ENCODE measurements at regions not wholly inside any gene's neighbourhood (a gene's known extent, or its start where the extent isn't known, plus 50 kb on each side); places are given as distances from the start of the nearest gene placed in this dataset.
"Not testable (repeated sequence)": the region's sequence is repeated elsewhere in the genome, so short reads cannot be mapped to it uniquely, and the experiment has no call there.

- DNase-seq, result no peak
Observed at GRCh38 chr3:67940210-67940952, 286.0 kb upstream of the SUCLG2 start.

GRCh38 chr3:67937498-67938118 is 283.2 kb upstream of the SUCLG2 start:
- no peak for DNase-seq

- not testable (repeated sequence) for DNase-seq
Observed at GRCh38 chr3:67930394-67930793, 276.0 kb upstream of the SUCLG2 start.

DNA sequence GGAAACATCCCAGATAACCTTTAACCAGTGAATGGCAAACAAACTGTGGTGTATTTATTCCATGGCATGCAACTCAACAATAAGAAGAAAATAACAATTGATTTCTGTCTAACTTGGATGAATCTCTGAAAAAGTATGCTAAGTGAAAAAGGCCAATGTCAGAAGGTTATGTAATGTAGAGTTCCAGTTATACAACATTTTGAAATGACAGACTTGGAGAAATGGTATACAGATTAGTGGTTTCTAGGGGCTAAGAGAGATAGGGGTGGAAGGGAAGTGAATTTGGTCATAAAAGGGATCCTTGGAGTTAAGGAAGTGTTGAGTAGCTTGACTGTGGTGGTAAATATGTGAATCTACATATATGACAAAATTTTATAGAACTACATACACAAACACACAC is 269.4 kb upstream of the SUCLG2 start:
- no peak for DNase-seq

DNA sequence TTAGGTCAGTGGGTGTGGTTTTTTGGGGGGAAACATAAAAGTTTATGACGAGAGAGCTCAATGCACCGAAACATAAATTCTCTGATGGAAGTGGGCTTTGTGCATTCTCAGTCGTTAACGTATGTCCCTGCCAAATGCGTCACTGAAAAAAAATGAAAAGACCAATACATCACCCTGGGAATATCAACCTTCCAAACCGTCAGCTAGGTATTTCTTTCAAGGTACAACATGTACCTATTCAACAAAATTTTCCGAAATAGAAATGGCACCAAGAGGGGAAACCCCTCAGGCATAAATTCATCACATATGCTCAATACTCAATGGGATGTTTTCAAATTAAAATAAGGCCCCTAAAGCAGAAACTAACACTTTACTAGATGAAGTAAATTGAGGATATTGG is 266.6 kb upstream of the SUCLG2 start:
- no peak for DNase-seq

DNA sequence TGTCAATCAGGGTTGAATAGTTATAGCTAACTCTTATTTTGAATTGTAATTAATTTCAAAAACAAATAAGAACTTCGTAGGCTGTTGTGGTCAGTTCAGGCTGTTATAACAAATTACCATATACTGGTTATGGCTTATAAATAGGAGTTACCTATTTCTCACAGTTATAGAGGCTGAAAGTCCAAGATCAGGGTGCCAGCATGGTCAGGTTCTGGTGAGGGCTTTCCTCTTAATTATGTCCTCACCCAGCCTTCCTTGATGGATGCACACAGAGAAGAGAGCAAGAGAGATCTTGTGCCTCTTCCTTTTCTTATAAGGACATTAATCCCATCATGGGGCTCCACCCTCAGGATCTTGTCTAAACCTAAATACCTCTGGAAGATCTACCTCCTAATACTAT is 265.9 kb upstream of the SUCLG2 start:
- no peak for DNase-seq

DNA sequence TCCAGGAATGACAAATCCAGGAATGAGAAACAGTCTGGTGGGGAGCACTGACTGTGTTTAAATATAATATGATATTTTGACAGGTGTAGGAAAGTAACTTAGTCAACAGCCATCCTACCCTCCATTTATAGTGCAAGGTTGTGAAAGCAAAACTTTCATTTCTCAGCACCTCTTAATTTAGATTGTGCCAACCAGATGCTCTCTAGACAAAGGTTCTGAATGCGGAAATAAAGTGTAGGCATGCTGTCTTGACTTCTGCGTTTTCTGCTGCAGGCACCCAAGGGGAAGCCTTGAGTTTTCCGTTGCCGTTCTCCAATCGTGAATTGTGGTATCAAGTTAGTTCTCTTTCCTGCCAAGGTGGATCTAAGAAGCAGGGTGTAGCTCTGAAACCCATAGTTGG is 261.9 kb upstream of the SUCLG2 start:
- DNase-seq, result no peak

GRCh38 chr3:67907735-67908134 is 253.3 kb upstream of the SUCLG2 start:
- DNase-seq, result no peak

GRCh38 chr3:67906261-67906660 is 251.8 kb upstream of the SUCLG2 start:
- DNase-seq, result no peak

GRCh38 chr3:67901681-67902080 is 247.3 kb upstream of the SUCLG2 start:
- DNase-seq, result no peak

DNA sequence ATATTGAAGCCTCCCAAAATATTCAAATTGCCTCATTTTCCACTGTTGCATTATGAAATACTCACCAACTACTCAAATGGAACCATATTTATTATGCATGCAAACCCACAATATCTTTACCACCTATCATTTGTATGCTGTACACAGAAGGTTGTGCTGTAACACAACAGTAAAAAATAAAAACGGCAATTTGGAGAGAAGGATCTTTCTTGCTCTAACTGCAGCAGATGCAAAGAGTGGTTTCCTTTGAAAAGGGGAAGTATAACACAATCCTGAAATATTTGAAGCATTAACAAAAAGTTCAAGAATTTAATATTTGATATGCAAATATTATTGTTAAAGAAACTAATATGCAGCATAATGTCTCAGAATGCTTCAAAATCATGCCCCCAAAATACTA is 244.5 kb upstream of the SUCLG2 start:
- no peak for DNase-seq

GRCh38 chr3:67897351-67898336 is 243.2 kb upstream of the SUCLG2 start:
- no peak for DNase-seq

GRCh38 chr3:67896130-67896529 is 241.7 kb upstream of the SUCLG2 start:
- DNase-seq, result no peak

DNA sequence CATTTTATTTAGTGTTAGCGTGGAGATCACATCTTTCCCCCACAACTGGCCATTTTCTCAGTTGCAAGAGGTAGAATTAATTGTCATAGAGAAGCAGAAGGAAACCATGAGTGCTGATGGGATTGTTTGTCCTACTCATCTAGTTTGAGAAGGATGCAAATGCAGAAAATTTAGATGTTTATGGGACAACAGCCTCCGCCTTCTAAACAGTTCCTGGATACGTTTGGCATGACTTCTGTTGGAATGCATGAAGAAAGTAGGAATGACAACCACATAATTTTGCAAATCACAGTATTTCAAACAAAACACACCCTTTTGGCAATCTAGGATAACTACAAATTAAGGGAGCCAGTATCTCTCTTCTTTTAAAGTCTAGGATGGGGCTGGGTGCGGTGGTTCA is 240.1 kb upstream of the SUCLG2 start:
- no peak for DNase-seq

DNA sequence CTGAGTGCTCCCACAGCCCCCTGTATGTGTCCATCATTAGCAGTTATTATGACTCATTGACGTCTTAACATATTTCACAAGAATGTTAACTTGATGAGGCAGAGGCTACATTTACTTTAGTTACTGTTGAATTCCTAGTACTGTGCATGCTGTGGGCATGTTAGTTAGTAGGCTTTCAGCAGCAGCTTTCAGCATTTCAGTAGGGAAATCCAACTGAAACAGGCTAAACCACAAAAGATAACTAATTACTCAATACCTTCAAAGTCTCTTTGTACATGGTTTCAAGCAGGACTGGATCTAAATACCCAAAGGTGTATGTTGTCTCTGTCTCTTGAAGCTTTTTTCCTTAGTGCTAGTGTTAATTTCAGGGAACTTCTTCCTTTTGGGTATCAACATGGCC is 229.9 kb upstream of the SUCLG2 start:
- DNase-seq, result no peak

DNA sequence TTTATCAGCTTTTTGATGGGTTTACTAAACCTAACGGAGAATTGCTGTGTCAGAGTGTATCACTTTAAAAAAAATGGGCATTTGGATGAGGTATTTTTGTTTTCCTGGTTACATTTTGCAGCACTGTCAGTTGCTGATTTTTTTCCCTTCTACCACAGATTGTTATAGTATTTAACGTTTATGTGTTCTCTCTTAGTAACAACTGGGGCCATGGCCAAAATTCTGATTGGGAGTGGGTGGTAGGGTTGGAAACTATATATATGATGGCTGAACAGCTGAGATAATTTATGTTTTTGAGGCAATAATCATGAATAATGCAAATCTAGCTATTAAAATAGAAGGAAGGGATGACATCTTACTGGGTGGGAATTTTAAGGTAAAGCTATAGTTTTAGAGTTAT is 229.4 kb upstream of the SUCLG2 start:
- no peak for DNase-seq

DNA sequence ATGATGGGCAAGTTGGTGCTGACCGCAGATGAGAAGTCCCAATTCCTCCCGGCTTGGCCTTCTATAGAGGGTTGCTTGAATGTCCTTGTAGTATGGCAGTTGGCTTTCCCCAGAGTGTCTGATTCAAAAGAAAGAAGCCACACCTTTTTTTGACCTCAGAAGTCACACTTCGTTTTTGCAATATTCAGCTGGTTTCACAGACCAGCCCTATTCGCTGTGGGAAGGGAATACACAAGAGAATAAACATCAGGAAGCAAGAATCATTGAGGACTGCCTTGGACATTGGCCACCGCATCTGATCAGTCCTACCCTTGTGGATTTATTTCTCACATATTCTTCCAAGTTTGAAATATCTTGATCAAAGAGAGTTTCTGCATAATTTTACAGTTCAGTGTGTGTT is 228.6 kb upstream of the SUCLG2 start:
- DNase-seq, result no peak

DNA sequence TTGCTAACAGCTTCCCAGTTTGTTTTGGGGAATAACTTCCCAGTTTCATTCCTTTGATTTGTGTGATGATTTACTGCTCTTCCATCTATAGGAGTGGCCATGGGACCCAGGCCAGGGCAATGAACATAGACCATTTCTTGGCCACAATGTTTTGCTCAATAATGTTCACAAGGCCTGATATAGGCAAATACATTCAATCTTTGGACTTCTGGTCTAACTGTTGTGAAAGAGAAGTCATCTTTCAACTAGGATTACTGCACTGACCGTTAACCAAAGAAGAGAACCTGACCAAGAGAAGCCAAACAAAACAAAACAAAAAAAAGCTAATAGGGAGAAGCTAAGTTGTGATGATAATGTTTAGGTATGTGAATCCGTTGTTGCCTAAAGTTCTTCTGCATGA is 221.8 kb upstream of the SUCLG2 start:
- DNase-seq, result no peak

DNA sequence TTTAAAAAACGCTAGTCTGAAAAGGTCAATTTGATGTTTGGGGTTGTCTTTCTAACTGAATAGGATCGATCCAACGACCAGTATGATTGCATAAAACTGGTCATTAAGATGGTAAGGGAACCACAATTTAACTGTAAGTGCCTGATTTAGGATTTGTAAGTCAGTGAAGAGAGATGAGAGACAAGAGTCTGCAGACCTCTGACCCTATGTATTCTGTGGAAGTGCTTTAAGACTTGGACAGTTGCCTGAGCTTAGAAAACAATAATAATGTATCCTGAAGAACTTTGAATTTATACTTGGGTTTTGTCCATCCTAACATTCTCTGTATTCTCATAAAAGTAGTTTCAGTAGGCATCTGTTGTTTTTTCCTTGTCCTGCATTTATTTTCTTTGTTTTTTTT is 221.4 kb upstream of the SUCLG2 start:
- no peak for DNase-seq

DNA sequence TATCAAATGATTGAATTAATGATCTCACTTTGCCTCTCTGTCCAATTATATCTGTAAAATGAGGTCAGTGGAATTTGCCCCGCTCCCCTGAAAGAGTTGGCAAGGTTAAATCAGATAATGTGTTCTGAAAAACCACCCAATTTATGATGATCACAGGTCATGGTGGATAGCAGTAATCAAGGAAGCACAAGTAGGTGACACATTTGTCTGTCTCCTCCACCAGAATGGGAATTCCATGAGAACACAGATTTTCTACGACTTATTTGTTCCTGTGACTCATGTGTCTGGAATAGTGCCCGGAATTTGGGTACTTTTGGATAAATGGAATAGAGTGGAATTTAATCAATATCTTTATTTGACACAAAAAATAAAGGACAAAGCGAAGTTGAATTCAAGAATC is 220.9 kb upstream of the SUCLG2 start:
- no peak for DNase-seq

- no peak for DNase-seq
Observed at GRCh38 chr3:67870477-67870876, 216.1 kb upstream of the SUCLG2 start.

GRCh38 chr3:67866571-67866970 is 212.2 kb upstream of the SUCLG2 start:
- DNase-seq, result no peak

DNA sequence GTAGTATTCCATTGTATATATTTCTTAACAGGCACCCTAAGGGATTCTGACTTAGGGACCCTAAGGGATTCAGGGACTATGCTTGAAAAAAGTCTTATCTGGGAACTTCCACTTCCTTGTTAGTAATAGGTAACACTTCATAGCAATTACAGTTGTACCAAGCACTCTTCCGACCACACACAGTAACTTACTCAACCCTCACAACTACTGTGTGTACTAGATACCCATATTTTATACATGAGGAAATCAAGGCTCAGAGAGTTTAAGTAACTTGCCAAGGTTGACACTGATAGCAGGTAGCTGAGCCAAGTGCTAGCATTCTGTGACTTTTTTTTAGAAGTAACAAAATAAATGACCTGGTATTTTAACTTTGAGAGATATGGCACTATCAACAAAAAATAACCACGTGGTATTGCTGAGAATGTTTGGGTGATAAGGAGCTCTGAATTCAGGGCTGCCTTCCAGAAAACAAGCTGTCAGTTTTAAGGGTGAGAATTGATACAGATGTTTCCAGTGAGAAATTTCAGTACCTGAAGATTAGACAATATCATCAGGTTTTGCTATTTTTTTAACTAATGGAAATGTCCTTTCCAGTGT is 210.3 kb upstream of the SUCLG2 start:
- DNase-seq, result no peak
